Parathyroid adenoma (tissue), 2 donors: ENCODE measurements at regions not wholly inside any gene's neighbourhood (a gene's known extent, or its start where the extent isn't known, plus 50 kb on each side); places are given as distances from the start of the nearest gene placed in this dataset.

Experiments
- H2AFZ ChIP-seq: fragments of 300-600 bp; sonication (generic); one replicate; pipeline ENCODE4 v1.7.0; 2017; ENCODE audit warnings: antibody characterized with exemption, mild to moderate bottlenecking
- H3K27ac ChIP-seq: fragments of 300-600 bp; sonication (generic); one replicate; pipeline ENCODE4 v1.7.0; 2017
- H3K27me3 ChIP-seq: fragments of 300-600 bp; sonication (generic); one replicate; pipeline ENCODE4 v1.7.0; 2017; ENCODE audit warnings: low read length; ENCODE audit not compliant: control insufficient read depth, insufficient read depth
- H3K36me3 ChIP-seq: fragments of 300-600 bp; sonication (generic); one replicate; pipeline ENCODE4 v1.7.0; 2017; ENCODE audit warnings: low read length; ENCODE audit not compliant: control insufficient read depth, insufficient read depth
- H3K4me1 ChIP-seq: fragments of 300-600 bp; sonication (generic); one replicate; pipeline ENCODE4 v1.7.0; 2017; ENCODE audit warnings: control low read depth
- H3K4me2 ChIP-seq: fragments of 300-600 bp; sonication (generic); one replicate; pipeline ENCODE4 v1.7.0; 2017; ENCODE audit warnings: low read length
- H3K4me3 ChIP-seq: fragments of 300-600 bp; sonication (generic); one replicate; pipeline ENCODE4 v1.7.0; 2017; ENCODE audit warnings: low read depth, low read length
- H3K79me2 ChIP-seq: fragments of 300-600 bp; sonication (generic); one replicate; pipeline ENCODE4 v1.7.0; 2017; ENCODE audit warnings: control low read depth
- H3K9ac ChIP-seq: fragments of 300-600 bp; sonication (generic); one replicate; pipeline ENCODE4 v1.7.0; 2017; ENCODE audit warnings: mild to moderate bottlenecking
- H3K9me3 ChIP-seq: fragments of 300-600 bp; sonication (generic); one replicate; pipeline ENCODE4 v1.7.0; 2017; ENCODE audit warnings: low read length; ENCODE audit not compliant: control insufficient read depth
- TF ChIP-seq, protein P1 (sequence below): fragments of 300-600 bp; sonication (generic); IDR thresholded peaks from one replicate; pipeline ENCODE4 v1.7.0; 2017; ENCODE audit warnings: antibody characterized with exemption, mild to moderate bottlenecking
- donor health status: primary hyperparathyroidism.

GRCh38 chr20:8073024-8073832 lies 53.7 kb upstream of the TMX4 start:
- Histone ChIP-seq H3K9ac (no peak overlapping the region), H3K36me3 (no peaks in the 10 kb centered on the region), H3K4me3 (peak overlapping the region; percentile 17), H3K4me1 (peaks cover 31% of the 10 kb centered on the region), H3K79me2 (no peaks in the 10 kb centered on the region), H3K4me2 (peak overlapping the region; percentile 45), H2AFZ (peak overlapping the region; percentile 87), H3K9me3 (no peaks in the 10 kb centered on the region), H3K27me3 (no peaks in the 10 kb centered on the region), H3K27ac (peak overlapping the region; percentile 94)
- TF ChIP-seq, protein P1, sequence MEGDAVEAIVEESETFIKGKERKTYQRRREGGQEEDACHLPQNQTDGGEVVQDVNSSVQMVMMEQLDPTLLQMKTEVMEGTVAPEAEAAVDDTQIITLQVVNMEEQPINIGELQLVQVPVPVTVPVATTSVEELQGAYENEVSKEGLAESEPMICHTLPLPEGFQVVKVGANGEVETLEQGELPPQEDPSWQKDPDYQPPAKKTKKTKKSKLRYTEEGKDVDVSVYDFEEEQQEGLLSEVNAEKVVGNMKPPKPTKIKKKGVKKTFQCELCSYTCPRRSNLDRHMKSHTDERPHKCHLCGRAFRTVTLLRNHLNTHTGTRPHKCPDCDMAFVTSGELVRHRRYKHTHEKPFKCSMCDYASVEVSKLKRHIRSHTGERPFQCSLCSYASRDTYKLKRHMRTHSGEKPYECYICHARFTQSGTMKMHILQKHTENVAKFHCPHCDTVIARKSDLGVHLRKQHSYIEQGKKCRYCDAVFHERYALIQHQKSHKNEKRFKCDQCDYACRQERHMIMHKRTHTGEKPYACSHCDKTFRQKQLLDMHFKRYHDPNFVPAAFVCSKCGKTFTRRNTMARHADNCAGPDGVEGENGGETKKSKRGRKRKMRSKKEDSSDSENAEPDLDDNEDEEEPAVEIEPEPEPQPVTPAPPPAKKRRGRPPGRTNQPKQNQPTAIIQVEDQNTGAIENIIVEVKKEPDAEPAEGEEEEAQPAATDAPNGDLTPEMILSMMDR = no peak

DNA sequence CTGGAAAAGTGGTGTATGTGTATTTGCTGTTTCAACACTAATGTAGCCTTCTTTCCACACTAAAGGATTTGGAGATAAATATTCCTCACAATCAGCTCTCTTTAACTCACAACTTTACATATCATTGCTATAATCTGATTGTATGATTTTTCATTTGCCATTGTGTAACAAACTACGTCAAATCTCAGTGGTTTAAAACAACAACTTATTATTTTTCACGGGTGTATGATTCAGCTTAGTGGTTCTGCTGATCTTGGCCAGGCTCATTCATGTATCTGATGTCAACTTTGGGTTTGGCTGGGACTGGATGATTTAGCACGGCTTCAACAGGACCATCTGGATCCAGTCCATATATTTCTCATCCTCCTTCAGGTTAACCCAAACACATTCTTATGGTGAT lies 55.4 kb upstream of the TMX4 start:
- Histone ChIP-seq H3K9me3 (no peaks in the 10 kb centered on the region), H3K27me3 (no peaks in the 10 kb centered on the region), H3K4me2 (no peak overlapping the region), H3K4me3 (no peak overlapping the region), H3K27ac (no peak overlapping the region), H3K36me3 (no peaks in the 10 kb centered on the region), H3K4me1 (peaks cover 31% of the 10 kb centered on the region), H3K9ac (no peak overlapping the region), H2AFZ (no peak overlapping the region), H3K79me2 (no peaks in the 10 kb centered on the region)
- TF ChIP-seq, protein P1 = no peak

- no peaks in the 10 kb centered on the region for H3K36me3 ChIP-seq
- H3K4me1 ChIP-seq = peaks cover 24% of the 10 kb centered on the region
- no peak overlapping the region for H3K4me2 ChIP-seq
- H3K4me3 ChIP-seq = no peak overlapping the region
- H3K9me3 ChIP-seq = no peaks in the 10 kb centered on the region
- TF ChIP-seq, protein P1 = peak; percentile 15
- H2AFZ ChIP-seq = peak overlapping the region; percentile 58
- no peaks in the 10 kb centered on the region for H3K79me2 ChIP-seq
- H3K9ac ChIP-seq = no peak overlapping the region
- peak overlapping the region; percentile 58 for H3K27ac ChIP-seq
- H3K27me3 ChIP-seq = no peaks in the 10 kb centered on the region
These were observed 55.5 kb upstream of the PLCB1 start for GRCh38 chr20:8076306-8077136.

- H3K4me1 ChIP-seq = peaks cover 22% of the 10 kb centered on the region
- no peak overlapping the region for H3K27ac ChIP-seq
- TF ChIP-seq, protein P1 = no peak
- H2AFZ ChIP-seq = peak overlapping the region; percentile 58
- H3K36me3 ChIP-seq = no peaks in the 10 kb centered on the region
- no peaks in the 10 kb centered on the region for H3K9me3 ChIP-seq
- no peak overlapping the region for H3K4me2 ChIP-seq
- no peaks in the 10 kb centered on the region for H3K79me2 ChIP-seq
- H3K9ac ChIP-seq = no peak overlapping the region
- H3K27me3 ChIP-seq = no peaks in the 10 kb centered on the region
- H3K4me3 ChIP-seq = no peak overlapping the region
These were observed 55.0 kb upstream of the PLCB1 start for GRCh38 chr20:8077137-8077466.
